HG03039 (cell line): ENCODE measurements at regions not wholly inside any gene's neighbourhood (a gene's known extent, or its start where the extent isn't known, plus 50 kb on each side); places are given as distances from the start of the nearest gene placed in this dataset.

Source experiments
- ATAC-seq: cut with Tn5 transposase; IDR thresholded peaks from one replicate; pipeline ENCODE4 v1.9.1; 2021; ENCODE audit warnings: mild to moderate bottlenecking, moderate library complexity; ENCODE audit not compliant: unreplicated experiment

DNA sequence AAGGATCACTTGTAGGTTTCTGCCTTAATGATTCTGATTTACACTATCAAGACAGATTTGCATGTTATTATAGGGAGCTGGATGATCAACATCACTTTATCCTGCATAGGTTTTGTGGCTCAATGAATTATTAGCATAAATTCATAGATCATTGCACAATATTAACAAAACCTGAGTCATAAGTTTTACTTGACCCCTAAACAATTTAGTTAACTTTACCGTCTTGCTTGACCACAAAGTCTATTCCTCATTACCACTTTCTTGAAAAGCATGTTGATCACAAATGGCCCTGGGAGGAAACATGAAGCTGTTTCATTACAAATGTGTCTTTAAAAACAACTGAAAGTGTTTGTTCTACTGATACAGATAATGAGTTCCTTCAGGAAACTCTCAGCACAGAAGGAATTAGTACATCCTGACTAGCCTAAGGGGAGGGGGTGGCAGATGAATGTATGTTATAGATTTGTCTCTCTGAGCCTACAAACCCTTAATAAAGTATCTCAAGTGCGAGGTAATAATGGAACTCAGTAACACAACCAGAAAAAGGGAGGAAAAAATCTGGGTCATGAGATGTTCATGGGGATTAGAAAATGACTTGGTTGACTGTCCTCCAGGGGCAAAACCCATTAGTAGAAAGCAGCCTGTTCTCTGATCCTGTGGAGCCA, 303.4 kb downstream of the PIK3C3 start:
- ATAC-seq = no peak

DNA sequence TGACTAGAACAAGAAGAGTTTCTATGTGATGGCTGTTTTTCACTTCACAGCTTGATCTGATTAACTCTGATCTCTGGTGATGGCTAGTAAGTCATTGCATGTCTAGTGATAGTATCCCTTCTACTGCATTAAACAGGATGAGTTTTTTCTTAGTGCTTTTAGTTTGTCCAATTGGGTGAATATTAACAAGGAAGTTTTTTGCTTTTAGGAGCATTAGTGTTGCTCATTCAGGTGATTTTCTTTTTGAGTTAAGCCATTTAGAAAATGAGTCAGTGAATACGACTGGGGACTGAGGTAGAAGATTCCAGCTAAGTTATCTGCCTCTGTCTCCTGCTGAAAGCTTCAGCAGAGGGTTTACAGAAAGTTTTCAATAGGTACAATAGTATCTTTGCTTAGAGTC, 306.7 kb downstream of the PIK3C3 start:
- ATAC-seq = no peak

DNA sequence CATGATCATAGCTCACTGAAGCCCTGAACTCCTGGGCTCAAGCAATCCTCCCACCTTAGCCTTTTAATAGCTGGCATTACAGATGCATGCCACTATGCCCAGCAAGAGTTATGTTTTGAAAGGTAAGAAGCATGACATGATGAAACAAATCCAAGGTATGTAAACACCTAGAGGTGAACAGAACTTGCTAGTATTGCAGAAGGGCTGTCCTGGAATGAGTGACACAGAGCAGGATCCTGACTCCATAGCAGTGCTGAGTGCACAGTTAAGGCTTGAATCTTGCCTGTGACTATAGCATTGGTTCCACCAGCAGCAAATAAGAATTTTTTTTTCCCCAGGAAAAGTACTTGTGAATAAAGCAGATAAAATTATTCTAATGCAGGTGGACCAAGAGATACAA, 309.5 kb downstream of the PIK3C3 start:
- no peak for ATAC-seq

DNA sequence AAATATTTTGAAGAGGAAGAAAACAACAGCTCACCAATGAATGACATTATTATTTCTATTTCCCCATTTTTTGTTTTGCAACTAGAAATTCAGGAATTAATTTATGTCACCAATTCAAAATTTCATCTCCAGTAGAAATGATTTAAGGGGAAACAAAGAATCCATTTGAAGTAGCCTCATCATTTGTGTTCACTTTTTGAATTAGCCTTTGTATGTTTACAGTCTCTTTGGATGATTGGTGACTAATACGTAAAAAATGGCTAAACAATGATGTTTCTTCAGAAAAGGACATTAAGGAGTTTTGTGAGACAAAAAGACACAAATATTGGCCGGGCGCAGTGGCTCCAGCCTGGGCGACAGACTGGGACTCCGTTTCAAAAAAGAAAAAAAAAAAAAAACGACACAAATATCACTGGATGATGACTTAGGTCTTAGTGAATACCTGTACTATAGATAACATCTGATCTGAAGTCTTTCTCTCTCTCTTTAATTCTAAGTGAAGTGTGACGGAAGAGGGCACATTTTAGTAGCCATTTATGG, 313.2 kb downstream of the PIK3C3 start:
- ATAC-seq = no peak

DNA sequence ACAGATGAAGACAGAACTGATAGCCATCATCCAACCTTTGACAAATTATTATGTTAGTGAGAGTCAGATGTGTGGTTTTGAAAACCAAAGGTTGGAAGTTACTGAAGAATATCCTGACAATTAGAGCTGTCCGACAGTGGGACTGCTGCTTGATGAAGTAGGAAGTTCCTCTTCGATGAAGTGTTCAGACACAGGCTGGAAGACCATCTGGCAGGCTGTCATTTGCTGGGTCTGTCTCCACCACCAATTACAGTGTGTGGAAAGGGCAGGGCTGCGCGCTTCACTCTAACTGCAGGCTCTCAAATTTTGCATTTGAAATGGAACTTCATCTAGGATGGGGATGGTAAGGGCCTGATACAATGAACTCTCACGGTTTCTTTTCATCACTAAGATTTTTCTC, 313.8 kb downstream of the PIK3C3 start:
- no peak for ATAC-seq

DNA sequence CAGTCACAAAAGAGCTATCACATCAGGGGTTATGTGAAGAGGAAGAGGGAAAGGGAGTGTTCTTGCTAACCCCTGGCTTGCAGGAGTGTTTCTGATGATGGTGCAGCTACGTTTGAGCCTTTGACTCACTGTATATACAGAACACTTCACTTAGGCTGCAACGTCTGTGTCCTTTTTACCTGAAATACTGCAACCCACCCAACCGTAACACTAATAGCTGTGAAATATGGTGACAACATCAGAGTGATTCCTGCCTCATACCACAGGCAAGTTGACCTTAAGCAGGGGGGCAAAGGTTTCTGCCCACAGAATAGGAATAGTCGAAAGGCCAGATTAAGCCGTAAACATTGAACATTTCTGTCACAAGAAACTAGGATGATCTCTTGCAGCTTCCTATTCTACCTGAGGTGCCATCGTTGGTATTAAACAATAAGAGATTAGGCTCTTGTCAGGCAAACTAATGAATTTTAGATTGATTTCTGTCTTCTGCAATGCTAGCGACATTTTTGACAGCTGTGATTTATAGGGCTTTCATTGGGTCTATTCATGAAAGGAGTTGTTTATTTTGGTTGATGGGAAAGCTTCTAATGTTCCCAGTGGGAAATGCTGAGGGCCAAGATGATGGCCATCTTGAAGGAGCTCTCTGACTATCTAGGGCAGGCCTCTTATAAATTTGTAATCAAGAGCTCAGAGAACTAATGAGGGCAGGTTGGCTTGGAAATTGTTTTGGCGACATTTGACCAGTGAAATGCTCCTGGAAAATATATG, 316.8 kb downstream of the PIK3C3 start:
- ATAC-seq = no peak

DNA sequence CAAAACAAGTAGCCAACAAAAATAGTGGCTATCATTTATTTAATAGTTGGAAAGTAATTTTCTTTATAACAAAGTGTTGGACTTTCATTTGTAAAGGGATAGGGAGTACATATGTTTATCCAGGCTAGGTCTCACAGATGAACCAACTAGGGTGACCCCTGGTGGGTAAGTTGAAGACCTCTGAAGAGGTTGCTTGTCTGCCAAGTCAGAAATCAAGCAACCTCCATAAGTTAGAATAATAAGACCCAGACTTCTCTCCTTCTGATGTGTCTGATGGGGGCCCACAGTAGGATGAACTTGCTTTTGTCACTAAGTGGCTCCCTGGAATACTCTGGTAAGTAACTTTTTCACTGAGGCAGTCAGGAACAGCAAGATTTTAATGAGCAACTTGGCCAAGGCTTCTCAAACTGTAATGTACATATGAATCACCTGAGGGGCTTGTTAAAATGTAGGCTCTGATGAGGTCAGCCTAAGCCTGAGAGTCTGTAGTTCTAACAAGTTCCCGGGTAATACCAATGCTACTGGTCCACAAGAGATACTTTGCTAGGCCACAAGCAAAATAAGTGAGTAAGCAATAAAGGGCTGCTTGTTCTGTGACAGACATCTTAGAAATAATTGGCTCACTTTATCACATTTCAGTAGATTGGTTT, 319.6 kb downstream of the PIK3C3 start:
- no peak for ATAC-seq

DNA sequence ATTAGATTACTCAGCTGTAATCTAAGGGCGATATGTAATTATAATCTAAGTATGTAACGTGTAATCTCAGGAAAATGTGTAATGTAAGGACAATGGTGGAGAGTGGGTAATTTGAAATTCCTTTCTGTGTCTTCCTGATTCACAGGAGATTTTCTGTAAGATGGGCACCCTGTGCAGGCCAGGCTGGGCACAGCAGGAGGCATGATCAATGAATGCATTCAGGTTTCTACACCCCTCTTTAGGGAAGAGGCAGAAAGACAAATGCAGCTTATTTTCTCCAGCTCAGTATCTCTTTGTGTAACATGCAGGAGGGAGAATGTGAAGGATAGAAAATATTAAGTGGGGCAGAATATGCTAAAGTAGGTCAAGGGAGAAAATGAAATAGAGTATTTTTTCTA, 320.1 kb downstream of the PIK3C3 start:
- ATAC-seq = no peak

DNA sequence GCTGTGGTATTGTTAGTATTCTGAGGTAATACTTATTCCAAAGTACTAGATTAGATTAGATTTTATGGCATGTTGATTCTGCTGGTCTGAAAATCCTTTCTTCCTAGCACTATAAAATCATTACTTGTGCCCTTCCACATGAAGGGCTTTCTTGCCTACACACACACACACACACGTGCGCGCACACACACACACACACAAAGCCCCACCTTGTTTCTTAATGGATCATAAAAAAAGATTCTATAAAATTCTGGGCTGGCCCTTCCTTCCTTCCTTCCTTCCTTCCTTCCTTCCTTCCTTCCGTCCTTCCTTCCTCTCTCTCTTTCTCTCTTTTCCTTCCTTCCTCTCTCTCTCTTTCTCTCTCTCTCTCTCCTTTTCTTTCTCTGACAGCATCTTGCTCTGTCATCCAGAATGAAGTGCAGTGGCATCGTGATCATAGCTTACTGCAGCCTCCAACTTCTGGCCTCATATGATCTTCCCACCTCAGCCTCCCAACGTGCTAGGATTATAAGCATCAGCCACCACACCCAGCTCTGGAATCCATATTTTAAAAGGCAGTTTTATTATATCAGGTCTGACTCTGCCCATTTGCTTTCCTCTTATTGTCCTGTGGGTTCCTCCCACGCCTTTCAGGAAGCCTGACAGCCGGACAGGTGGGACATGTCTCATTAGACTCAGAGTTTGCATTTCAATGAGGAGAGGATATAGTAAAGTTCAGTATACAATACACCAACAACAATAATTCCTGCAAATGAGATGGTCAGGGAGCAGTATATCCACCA, 321.1 kb downstream of the PIK3C3 start:
- ATAC-seq = no peak

DNA sequence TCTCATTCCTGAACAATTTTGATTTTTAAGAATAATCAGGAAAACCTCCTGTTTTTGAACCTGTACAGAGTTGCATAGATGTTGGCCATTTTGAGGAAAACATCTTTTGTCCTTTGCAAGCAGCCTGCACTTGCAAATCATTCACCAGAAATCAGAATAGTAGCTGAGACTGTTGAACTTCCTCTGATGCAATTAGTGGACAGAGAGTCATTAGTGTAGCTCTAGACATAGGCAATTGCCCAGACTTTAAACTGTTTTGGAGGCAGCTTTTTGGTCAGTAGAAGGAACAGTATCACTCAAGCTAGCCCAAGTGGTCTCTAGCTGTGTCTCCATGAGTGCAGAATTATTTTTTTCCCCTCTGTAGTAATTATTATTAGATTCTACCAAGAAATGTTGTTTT, 326.1 kb downstream of the PIK3C3 start:
- no peak for ATAC-seq

DNA sequence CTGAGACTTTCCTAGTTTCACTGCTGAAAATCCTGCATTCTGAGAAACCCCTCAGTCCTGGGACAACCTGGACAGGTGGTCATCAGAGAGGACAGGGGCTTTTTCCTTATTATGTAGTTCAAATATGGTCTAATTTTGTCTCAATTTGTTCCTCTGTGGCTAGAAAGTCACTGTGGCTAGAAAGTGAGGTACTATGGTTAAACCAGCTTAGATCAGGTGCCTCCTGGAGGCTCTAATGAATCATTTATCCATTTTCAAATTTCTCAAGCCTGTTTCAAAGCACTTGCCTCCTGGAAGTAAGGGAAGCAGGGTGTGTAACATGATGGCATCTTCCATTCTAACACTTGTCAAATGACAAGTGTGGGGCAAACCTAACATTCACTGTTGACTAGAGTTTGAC, 326.8 kb downstream of the PIK3C3 start:
- ATAC-seq = no peak

DNA sequence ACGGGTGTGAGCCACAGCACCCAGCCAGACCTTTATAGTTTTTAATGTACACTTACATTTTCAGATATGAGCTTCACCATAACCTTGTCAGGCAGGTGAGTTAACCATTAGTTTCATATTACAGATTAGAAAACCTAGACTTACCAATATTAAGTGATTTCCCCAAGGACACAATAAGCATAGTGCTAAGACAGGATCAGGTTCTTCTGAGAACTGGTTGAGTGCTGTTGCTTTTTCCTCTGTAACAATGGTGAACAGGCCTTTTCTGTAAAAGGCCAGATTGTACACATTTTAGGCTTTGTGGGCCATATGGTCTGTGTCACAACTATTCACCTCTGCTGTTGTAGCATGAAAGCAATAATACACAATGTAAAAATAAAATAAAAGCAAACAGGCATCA, 332.0 kb downstream of the PIK3C3 start:
- ATAC-seq = no peak

DNA sequence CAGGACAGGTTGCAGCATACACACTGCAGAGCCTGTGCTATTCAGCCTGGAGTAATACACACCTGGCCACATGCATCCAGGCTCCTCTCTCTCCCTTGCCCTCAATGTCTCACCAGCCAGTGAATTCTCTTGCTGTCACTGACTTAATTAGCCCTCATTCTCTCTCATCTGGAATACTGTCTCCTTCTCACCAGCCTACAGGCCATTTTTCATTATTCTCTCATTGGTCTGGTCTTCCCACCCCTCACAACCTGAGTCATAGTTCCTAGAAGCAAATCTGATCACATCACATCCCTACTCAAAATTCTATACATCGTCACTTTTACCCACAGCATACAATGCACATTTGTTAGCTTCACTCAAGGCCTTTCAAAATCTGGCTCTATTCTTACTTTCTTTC, 333.1 kb downstream of the PIK3C3 start:
- no peak for ATAC-seq

DNA sequence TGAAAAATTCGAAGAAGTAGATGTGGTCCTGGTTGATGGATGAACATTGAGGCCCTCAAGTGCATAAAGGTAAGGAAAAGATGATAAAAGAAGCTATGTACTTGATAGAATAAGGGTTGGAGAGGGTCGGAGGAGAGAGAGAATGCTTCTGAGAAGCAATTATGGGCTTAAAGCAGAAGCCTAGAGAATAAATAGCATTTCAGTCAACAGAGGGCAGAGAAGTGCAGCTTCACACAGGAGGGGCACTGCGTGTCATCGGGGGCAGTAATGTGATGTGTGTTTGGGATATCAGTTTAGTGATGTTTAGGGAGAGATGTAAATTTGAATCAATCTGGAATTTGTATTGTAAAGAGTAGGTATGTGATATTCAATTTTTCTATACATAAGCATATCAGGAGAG, 334.5 kb downstream of the PIK3C3 start:
- ATAC-seq = no peak

DNA sequence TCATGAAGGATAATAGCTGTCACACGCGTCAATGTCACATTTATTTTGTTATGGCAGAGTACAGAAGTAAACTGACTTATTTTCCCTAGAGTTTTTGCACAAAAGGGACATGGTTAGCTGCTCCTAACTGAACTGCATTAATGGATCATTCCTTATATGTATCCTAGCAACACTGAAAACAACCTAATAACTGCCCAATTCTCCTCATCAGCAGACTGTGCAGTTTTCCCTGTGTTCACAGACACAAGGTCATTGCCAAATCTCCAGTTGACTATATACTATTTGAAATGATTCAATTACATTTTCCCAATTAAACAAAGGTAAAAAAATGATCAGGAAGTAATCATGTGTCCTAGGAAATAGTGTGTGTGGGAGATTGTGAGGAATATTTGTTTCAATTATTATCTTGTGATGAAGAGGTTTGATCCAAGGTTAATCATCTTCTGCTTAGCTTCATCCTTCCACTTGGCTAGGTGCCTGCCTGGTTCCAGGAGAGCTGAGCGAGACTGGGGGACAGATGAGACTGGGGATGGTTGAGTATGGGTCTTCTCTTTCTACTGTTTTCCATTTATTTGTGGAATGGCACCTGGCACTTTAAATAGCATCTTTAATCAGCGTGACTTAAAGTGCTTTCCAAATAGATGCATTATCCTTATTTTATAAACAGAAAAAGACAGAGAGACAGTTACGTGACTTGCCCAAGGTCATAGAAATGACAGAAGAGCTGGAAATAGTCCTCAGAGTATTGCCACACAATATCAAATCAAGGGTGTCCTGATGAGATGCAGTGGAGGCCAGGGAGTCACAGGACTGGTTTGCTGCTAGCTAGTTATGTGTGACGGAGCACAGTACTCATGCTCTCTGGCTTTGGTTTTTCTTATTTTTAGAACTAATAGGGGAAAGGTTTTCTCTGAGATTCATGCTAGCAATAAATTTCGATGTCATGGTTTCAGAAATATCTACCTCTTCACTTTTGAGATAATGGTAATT, 335.6 kb downstream of the PIK3C3 start:
- ATAC-seq = no peak

DNA sequence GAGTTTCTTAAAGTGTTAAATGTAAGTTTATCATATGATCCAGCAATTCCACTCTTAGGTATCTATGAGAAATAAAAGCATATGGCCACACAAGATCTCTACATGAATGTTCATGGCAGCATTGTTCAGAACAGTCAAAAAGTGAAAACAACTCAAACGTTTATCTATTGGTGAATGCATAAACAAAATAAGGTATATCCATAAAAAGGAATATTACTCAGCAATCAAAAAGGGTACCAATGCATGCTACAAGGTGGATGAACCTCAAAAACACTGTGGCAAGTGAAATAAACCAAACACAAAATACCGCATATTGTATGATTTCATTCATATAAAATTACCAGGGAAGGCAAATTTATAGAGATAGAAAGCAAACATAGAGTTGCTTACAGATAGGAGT, 337.6 kb downstream of the PIK3C3 start:
- ATAC-seq = no peak

DNA sequence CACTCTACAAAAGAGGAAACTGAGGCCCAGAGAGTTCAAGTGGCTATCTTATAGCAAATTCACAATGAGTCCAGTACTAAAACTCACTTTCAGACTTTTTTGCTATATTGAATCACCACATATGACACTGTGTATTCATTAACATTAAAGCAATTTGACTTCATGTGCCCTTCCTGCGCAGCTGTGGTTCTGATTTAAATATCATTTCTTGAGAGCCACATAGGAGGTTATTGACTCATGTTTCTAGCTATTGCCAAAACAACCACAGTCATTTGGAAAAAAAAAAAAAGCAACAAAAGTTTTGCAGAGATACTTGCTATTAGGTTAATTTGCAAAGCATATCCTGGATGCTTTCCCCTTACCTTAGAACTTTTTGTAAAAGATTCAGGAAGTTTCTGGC, 341.2 kb downstream of the PIK3C3 start:
- ATAC-seq = no peak

DNA sequence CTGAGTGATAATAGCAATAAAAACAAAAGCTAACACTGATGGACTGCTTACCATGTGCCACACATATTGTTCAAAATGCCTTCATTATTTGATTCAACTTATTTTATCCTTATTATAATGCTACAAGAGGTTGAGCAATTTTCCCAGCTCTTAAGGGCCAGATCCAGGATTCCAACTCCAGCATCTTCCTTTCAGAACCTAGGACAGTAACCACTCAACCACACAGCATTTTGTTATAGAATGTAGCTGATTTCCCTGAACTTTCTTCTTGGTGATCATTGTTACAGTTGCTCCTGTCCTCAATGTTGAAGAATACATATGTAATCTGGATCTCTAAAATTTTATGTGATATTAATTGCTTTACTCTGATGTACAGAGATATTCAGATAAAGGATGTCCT, 341.7 kb downstream of the PIK3C3 start:
- ATAC-seq = no peak

DNA sequence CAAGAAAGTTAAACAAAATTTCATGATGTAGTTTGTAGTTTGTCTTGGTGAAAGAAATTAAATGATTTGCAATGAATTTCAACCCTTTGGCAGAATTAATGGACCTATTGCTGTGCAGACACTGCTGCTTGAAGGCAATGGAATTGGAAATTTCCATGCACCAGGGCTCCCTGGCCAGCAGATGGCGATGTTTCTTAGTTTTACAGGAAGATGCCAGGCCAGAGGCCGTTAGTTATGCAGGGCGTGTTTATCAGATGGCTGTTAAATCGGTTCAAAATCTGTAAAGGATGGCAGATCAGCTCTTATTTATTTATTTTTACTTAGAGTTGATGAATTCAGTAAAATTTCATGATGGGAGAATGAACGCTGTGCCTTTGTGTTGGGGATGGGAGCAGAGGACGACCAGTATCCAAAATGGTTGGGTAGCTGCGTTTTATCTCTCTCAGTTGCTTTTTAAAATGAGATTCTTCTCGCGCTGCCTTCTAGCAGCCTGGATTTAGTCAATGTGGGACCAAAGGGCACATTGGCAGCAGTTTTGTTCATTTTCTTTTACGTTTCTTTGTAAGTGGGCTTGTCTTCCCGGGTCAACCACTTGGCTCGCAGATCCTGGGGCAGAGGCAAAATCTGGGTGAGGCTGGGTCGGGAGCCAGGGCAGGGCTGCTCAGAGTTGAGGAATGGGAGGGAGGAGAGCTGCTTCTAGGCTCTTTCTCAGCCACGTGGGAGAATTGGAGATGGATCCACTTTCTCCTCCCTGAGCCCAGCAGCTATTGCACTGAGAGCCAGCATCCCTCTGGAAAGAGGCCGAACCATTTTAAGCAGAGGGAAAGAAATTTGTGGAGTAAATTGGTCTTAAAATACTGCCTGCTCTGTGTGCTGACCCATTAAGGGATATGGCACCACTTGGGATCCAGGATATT, 344.0 kb downstream of the PIK3C3 start:
- ATAC-seq = peak; percentile 92
